ENCODE measurements at regions not wholly inside any gene's neighbourhood (a gene's known extent, or its start where the extent isn't known, plus 50 kb on each side); places are given as distances from the start of the nearest gene placed in this dataset.

- TF ChIP-seq POLR2A (IDR thresholded peaks at IDR 0.05) (no peak), CTCF (IDR thresholded peaks at IDR 0.05) (no peak)
These were observed 175.4 kb upstream of the FRG1 start for GRCh38 chr4:189765301-189765700.
